Common myeloid progenitor, CD34-positive (primary cell): ENCODE measurements at regions not wholly inside any gene's neighbourhood (a gene's known extent, or its start where the extent isn't known, plus 50 kb on each side); places are given as distances from the start of the nearest gene placed in this dataset.

Experiments used
- CTCF ChIA-PET: fragments of 350-600 bp; sonication (Branson Sonifier 250); formaldehyde crosslinking; loops from one replicate; lab custom pipeline; 2021; ENCODE audit warnings: antibody characterized with exemption; lab: Charles Lee
- POLR2A ChIA-PET: fragments of 350-600 bp; sonication (Branson Sonifier 250); formaldehyde crosslinking; loops from one replicate; lab custom pipeline; 2021; ENCODE audit warnings: antibody characterized with exemption; lab: Charles Lee
- DNase-seq, 3 donors: peaks; one replicate each; pipeline versions ENCODE4 v3.0.0 to v3.0.0-alpha.2; 2013
- H3K27ac ChIP-seq, 2 experiments: 1 replicate in 1 of 2; 2 replicates in 1 of 2; pipeline ENCODE4 v1.7.0; 2013; ENCODE audit warnings: inconsistent platforms in 2 of 2, low read length in 2 of 2, mild to moderate bottlenecking in 2 of 2, low read depth in 1 of 2, moderate library complexity in 1 of 2; ENCODE audit not compliant: severe bottlenecking in 2 of 2, insufficient read depth in 1 of 2, poor library complexity in 1 of 2
- H3K27me3 ChIP-seq, 5 experiments: replicated peaks in 2 of 5; 1 replicate in 3 of 5; 2 replicates in 2 of 5; pipeline versions ENCODE4 v1.6.1 to v1.7.0; 2013; ENCODE audit warnings: low read length in 4 of 5, mild to moderate bottlenecking in 2 of 5, moderate library complexity in 2 of 5, inconsistent platforms in 1 of 5; ENCODE audit not compliant: insufficient read depth in 5 of 5, control insufficient read depth in 4 of 5
- H3K36me3 ChIP-seq, 4 experiments: 1 replicate in 2 of 4; 2 replicates in 2 of 4; pipeline versions ENCODE4 v1.6.1 to v1.7.0; 2013; ENCODE audit warnings: low read length in 3 of 4, control low read depth in 1 of 4, mild to moderate bottlenecking in 1 of 4; ENCODE audit not compliant: control insufficient read depth in 4 of 4, insufficient read depth in 4 of 4
- H3K4me1 ChIP-seq, 4 experiments: 1 replicate in 3 of 4; 2 replicates in 1 of 4; pipeline versions ENCODE4 v1.6.1 to v1.7.1; 2013; ENCODE audit warnings: low read length in 3 of 4, mild to moderate bottlenecking in 3 of 4, control low read depth in 1 of 4, inconsistent platforms in 1 of 4, moderate library complexity in 1 of 4; ENCODE audit not compliant: control insufficient read depth in 4 of 4, insufficient read depth in 4 of 4; ENCODE audit errors: control extremely low read depth in 1 of 4
- H3K4me3 ChIP-seq, 7 experiments: 1 replicate in 4 of 7; 2 replicates in 3 of 7; pipeline versions ENCODE4 v1.5.1 to v1.7.0; 2013; ENCODE audit warnings: mild to moderate bottlenecking in 7 of 7, low read length in 6 of 7, moderate library complexity in 6 of 7, inconsistent platforms in 2 of 7, low read depth in 2 of 7, control low read depth in 1 of 7; ENCODE audit not compliant: insufficient read depth in 4 of 7, control insufficient read depth in 1 of 7; ENCODE audit errors: extremely low read depth in 1 of 7
- H3K9me3 ChIP-seq, 5 experiments: 1 replicate in 4 of 5; 2 replicates in 1 of 5; pipeline versions ENCODE4 v1.6.1 to v1.7.1; 2013; ENCODE audit warnings: low read length in 4 of 5, mild to moderate bottlenecking in 2 of 5, inconsistent platforms in 1 of 5, low read depth in 1 of 5, moderate library complexity in 1 of 5; ENCODE audit not compliant: control insufficient read depth in 4 of 5, insufficient read depth in 2 of 5; ENCODE audit errors: control extremely low read depth in 1 of 5
- WGBS: methylation state at CpG from one replicate; pipeline ENCODE4 v1.1.5; 2013; ENCODE audit not compliant: insufficient coverage; 5-methylcytosine and 5-hydroxymethylcytosine counted together

DNA sequence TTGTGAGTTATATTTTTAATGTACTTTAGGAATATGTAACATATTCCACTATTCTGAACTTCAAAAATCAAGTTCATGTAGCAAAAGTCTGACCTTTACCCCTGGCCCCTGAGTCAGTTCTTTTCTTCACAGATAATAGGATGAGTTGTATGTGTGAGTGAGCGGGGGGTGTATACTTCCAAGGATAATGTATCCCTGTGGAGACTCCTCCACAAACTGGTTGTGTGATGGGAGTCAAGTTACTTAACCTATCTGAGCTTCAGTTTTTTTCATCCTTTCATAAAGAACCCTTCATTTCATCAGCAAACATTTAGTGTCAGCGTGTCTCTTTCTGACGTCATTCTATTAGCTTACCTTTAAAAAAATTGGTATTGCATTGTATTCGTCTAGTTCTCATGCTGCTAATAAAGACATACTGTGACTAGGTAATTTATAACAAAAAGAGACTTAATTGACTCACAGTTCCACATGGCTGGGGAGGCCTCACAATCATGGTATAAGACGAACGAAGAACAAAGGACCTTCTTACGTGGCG, 288.1 kb upstream of the GPC6 start:
- H3K4me3 ChIP-seq, result no peak overlapping the region
- POLR2A ChIA-PET, result no interaction called here
- CTCF ChIA-PET, result no interaction called here
- no peaks in the 10 kb centered on the region for H3K4me1 ChIP-seq
- H3K27ac ChIP-seq, result no peak overlapping the region
- H3K27me3 ChIP-seq, result no peaks in the 10 kb centered on the region
- 100% methylated on average over 4 of the region's 8 CpGs for WGBS
- H3K9me3 ChIP-seq, result no peaks in the 10 kb centered on the region
- H3K36me3 ChIP-seq, result no peaks in the 10 kb centered on the region
- no peak for DNase-seq

DNA sequence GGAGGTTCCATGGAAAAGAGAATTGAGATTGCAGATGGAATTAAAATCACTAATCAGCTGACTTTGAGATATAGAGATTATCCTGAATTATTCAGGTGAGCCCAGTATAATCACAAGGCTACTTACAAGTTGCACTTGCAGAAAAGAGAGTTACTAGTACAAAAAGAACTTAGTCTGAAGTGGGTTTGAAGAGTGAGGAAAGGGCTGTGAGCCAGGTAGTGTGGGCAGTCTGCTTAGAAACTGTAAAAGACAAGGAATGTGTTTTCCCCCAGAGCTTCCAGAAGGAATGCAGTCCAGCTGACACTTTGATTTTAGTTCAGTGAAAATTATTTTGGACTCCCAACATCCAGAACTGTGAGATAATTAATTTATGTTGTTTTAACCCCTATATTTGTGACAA, 285.4 kb upstream of the GPC6 start:
- H3K36me3 ChIP-seq, result no peaks in the 10 kb centered on the region
- CTCF ChIA-PET, result no interaction called here
- H3K4me1 ChIP-seq, result no peaks in the 10 kb centered on the region
- POLR2A ChIA-PET, result no interaction called here
- no peak overlapping the region for H3K27ac ChIP-seq
- H3K4me3 ChIP-seq, result no peak overlapping the region
- H3K27me3 ChIP-seq, result no peaks in the 10 kb centered on the region
- DNase-seq, result no peak
- H3K9me3 ChIP-seq, result no peaks in the 10 kb centered on the region

DNA sequence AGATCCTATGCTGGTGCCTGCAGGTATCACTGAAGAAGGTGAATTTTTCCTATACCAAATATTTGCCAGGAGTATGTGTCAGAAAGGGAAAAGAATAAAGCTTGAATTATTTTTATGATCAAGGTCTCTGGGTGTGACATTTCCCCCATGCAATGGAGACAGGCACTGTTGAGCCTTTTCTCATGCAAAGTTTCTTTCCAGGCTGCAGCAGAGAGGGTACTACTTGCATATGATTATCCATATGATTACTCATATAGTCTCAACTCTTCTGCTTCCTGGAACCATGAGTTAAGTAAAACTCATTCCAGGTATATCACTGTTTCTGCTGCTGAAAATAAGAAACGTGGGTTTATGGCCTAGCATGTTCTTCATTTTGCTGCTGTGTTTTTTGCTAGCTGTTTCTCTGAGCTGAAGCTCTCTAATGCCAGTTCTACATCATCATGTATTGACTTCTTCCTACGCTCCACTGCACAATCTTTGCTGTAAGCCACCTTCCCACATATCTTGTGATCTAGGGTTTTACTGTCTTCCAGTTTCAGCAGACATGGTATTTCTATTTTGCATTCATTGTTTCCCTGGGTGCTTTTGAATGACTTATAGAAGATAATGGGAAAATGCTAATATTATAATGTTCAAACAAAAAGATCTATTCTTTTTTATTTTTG, 278.7 kb upstream of the GPC6 start:
- CTCF ChIA-PET, result no interaction called here
- no peak for DNase-seq
- H3K36me3 ChIP-seq, result no peaks in the 10 kb centered on the region
- H3K27me3 ChIP-seq, result no peaks in the 10 kb centered on the region
- POLR2A ChIA-PET, result no interaction called here
- H3K27ac ChIP-seq, result no peak overlapping the region
- H3K9me3 ChIP-seq, result no peaks in the 10 kb centered on the region
- H3K4me3 ChIP-seq, result no peak overlapping the region
- H3K4me1 ChIP-seq, result no peaks in the 10 kb centered on the region
- WGBS, result 70% methylated on average over 2 of the region's 2 CpGs

DNA sequence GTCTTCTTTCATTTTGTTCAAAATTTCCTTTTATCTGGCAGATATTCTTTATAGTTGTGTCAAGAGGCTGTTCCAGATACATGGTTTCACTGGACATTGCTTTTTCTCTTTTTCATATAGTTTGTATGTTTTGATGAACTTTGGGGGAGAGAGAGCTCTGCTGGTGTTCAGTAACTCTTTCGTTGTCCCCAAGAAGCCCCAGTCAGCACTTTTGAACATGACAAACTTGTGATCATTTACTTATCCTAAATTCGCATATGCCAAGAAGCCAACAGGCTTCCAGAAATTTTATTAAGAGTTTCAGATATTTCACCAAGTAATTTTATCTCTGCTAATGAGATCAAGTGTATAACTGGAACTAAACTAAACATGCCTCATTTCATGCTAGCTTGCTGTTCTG, 275.8 kb upstream of the GPC6 start:
- H3K4me1 ChIP-seq, result no peaks in the 10 kb centered on the region
- no peak for DNase-seq
- ChIA-PET POLR2A (no interaction called here), CTCF (no interaction called here)
- H3K4me3 ChIP-seq, result no peak overlapping the region
- H3K9me3 ChIP-seq, result no peaks in the 10 kb centered on the region
- H3K27me3 ChIP-seq, result no peaks in the 10 kb centered on the region
- no peaks in the 10 kb centered on the region for H3K36me3 ChIP-seq
- H3K27ac ChIP-seq, result no peak overlapping the region
- WGBS, result no CpG with 5 or more reads among the region's 2 CpGs

DNA sequence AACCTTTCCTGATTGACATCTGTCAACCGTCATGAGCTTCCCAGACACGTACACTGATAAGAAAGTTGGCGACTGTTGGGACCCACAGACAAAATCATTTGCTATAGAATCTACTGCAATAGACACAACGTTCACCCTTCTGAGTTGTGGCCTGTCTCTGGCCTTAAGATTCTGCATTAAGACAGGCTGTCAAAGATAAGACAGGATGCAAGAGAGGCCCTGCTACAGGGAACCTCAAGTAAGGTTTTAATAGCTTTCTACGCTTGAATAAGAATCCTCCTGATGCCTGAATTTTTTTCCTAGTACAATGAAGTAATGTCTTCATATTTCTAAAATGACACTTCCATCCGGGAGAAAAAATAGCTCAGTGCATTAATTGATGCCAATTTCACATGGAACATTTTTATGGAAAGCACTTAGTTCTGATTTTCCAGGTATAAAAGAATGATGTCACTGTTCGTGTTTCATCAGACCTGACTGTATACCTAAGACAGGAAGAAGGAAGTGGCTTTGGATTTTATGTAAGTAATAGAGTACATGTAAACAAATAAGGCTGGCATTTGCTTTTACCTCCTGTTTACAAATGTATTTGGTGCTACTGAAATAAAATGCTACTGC, 275.2 kb upstream of the GPC6 start:
- no peak for DNase-seq
- Histone ChIP-seq H3K9me3 (no peaks in the 10 kb centered on the region), H3K36me3 (no peaks in the 10 kb centered on the region), H3K27ac (no peak overlapping the region), H3K27me3 (no peaks in the 10 kb centered on the region), H3K4me1 (no peaks in the 10 kb centered on the region), H3K4me3 (no peak overlapping the region)
- ChIA-PET POLR2A (no interaction called here), CTCF (no interaction called here)
- 92% methylated on average over 7 of the region's 7 CpGs for WGBS

DNA sequence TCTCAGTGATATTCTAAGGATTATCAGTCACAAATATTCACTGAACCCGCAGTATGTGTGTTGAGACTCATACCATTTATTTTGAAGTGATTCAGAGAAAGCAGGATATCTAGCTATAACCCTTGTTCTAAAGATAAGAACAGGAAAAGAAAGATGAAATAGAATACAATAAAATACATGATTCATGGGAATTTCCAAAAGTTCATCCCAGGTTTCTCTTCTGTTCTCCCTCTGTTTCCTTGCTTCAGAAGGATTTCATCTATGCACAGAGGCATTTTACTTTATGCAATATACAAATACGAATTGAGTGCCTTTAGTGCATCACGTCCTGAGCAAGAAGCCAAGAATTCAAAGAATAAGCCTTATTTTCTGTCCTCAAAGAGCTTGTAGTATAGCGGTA, 274.4 kb upstream of the GPC6 start:
- ChIA-PET POLR2A (no interaction called here), CTCF (no interaction called here)
- Histone ChIP-seq H3K27me3 (no peaks in the 10 kb centered on the region), H3K36me3 (no peaks in the 10 kb centered on the region), H3K9me3 (no peaks in the 10 kb centered on the region), H3K4me1 (no peaks in the 10 kb centered on the region), H3K4me3 (no peak overlapping the region), H3K27ac (no peak overlapping the region)
- no peak for DNase-seq
- 100% methylated on average over 1 of the region's 4 CpGs for WGBS

DNA sequence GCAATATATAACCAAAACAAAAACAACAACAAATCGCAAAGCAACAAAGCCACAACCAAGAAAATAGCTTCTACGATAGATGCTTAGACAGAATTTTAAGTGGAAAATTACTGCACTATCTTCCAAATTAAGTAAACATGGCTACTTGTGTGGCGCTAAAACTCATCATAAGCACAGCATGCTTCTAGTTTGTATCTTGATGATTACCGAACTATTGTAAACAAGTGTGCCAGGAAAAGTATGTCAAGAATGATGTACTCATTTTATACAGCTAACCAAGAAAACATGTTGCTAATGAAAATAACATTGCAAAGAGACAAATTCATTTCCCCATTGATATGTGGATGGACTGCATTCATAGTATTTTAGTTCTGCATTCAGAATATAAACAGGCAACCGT, 271.9 kb upstream of the GPC6 start:
- Histone ChIP-seq H3K4me3 (no peak overlapping the region), H3K36me3 (no peaks in the 10 kb centered on the region), H3K4me1 (no peaks in the 10 kb centered on the region), H3K27ac (no peak overlapping the region), H3K9me3 (peaks cover 0 to under 1% (median 0%) of the 10 kb centered on the region in 5 experiments), H3K27me3 (no peaks in the 10 kb centered on the region)
- DNase-seq, result no peak
- WGBS, result 94% methylated on average over 3 of the region's 5 CpGs
- POLR2A ChIA-PET, result no interaction called here
- CTCF ChIA-PET, result no interaction called here
